Ishikawa (cell line): ENCODE measurements at regions not wholly inside any gene's neighbourhood (a gene's known extent, or its start where the extent isn't known, plus 50 kb on each side); places are given as distances from the start of the nearest gene placed in this dataset.

Source experiments
- CEBPB ChIP-seq: IDR thresholded peaks from 2 replicates; pipeline ENCODE4 v1.6.1; 2012
- CREB1 ChIP-seq: IDR thresholded peaks from 2 replicates; pipeline ENCODE4 v1.6.1; 2012; ENCODE audit warnings: low read depth
- EGR1 ChIP-seq: IDR thresholded peaks from 2 replicates; pipeline ENCODE4 v1.6.1; 2012
- EP300 ChIP-seq: IDR thresholded peaks from 2 replicates; pipeline ENCODE4 v1.6.1; 2012; ENCODE audit warnings: borderline replicate concordance
- FOXM1 ChIP-seq: IDR thresholded peaks from 2 replicates; pipeline ENCODE4 v1.6.1; 2012; ENCODE audit warnings: low read depth, borderline replicate concordance
- NFIC ChIP-seq: IDR thresholded peaks from 2 replicates; pipeline ENCODE4 v1.6.1; 2012
- RAD21 ChIP-seq: IDR thresholded peaks from 2 replicates; pipeline ENCODE4 v1.6.1; 2012; ENCODE audit warnings: low read depth
- TAF1 ChIP-seq: IDR thresholded peaks from 2 replicates; pipeline ENCODE4 v1.6.1; 2012; ENCODE audit warnings: low read depth, mild to moderate bottlenecking
- TCF12 ChIP-seq: IDR thresholded peaks from 2 replicates; pipeline ENCODE4 v1.6.1; 2012; ENCODE audit warnings: low read depth
- TEAD4 ChIP-seq: IDR thresholded peaks from 2 replicates; pipeline ENCODE4 v1.6.1; 2012
- YY1 ChIP-seq: IDR thresholded peaks from 2 replicates; pipeline ENCODE4 v1.6.1; 2012; ENCODE audit warnings: low read depth
- ZBTB7A ChIP-seq: IDR thresholded peaks from 2 replicates; pipeline ENCODE4 v1.6.1; 2012; ENCODE audit warnings: low read depth
- TF ChIP-seq, protein P1 (sequence below): IDR thresholded peaks from 2 replicates; pipeline ENCODE4 v1.6.1; 2012; ENCODE audit warnings: low read depth, mild to moderate bottlenecking
- TF ChIP-seq, protein P2 (sequence below): IDR thresholded peaks from 2 replicates; pipeline ENCODE4 v1.6.1; 2012
- TF ChIP-seq, protein P3 (sequence below): IDR thresholded peaks from 2 replicates; pipeline ENCODE4 v1.6.1; 2012

DNA sequence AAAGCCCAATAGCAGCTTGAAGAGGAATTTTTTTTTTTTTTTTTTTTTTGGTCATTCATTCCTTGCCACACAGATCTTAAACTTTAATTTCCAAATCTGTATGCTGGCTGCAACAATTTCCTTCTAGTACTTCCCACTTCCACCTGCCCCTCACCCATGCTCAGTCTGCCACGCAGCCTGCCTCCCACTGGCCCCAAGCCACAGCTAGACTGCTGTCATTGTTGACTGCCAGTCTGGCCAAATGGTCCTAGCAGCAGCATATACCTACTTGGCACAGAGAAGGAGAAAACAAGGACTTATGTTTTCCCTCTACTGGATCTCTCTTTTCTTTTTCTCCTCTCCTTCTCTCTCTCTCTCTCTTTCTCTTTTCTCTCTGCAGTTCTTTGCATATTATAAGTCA, 118.3 kb upstream of the HEY2 start:
- TF ChIP-seq NFIC, result no peak
- TF ChIP-seq EP300, result no peak
- TF ChIP-seq CREB1, result no peak
- TF ChIP-seq FOXM1, result no peak
- TF ChIP-seq, protein P1, sequence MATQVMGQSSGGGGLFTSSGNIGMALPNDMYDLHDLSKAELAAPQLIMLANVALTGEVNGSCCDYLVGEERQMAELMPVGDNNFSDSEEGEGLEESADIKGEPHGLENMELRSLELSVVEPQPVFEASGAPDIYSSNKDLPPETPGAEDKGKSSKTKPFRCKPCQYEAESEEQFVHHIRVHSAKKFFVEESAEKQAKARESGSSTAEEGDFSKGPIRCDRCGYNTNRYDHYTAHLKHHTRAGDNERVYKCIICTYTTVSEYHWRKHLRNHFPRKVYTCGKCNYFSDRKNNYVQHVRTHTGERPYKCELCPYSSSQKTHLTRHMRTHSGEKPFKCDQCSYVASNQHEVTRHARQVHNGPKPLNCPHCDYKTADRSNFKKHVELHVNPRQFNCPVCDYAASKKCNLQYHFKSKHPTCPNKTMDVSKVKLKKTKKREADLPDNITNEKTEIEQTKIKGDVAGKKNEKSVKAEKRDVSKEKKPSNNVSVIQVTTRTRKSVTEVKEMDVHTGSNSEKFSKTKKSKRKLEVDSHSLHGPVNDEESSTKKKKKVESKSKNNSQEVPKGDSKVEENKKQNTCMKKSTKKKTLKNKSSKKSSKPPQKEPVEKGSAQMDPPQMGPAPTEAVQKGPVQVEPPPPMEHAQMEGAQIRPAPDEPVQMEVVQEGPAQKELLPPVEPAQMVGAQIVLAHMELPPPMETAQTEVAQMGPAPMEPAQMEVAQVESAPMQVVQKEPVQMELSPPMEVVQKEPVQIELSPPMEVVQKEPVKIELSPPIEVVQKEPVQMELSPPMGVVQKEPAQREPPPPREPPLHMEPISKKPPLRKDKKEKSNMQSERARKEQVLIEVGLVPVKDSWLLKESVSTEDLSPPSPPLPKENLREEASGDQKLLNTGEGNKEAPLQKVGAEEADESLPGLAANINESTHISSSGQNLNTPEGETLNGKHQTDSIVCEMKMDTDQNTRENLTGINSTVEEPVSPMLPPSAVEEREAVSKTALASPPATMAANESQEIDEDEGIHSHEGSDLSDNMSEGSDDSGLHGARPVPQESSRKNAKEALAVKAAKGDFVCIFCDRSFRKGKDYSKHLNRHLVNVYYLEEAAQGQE, result no peak
- no peak for TF ChIP-seq TAF1
- no peak for TF ChIP-seq ZBTB7A

DNA sequence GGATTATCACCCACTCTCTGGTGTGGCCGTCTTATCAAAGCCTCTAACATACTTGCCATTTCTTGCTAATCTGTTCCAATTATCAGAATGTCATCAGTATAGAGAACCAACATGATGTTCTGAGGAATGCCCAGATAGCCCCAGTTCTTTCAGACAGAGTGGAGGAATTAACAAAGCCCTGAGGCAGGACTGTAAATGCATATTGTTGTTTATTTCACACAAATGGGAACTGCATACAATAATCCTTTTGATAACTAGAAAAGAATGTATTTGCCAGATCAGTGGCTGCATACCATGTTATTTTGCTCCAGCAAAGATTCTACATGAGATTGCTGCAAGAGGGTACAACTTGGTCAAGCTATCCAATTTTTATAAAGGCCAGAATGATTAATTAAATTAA, 112.8 kb upstream of the HEY2 start:
- no peak for TF ChIP-seq ZBTB7A
- TF ChIP-seq, protein P2, sequence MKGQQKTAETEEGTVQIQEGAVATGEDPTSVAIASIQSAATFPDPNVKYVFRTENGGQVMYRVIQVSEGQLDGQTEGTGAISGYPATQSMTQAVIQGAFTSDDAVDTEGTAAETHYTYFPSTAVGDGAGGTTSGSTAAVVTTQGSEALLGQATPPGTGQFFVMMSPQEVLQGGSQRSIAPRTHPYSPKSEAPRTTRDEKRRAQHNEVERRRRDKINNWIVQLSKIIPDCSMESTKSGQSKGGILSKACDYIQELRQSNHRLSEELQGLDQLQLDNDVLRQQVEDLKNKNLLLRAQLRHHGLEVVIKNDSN, result no peak
- no peak for TF ChIP-seq TCF12
- TF ChIP-seq, protein P1, result no peak
- no peak for TF ChIP-seq EP300
- TF ChIP-seq RAD21, result no peak
- TF ChIP-seq EGR1, result no peak
- TF ChIP-seq TEAD4, result no peak
- no peak for TF ChIP-seq TAF1
- no peak for TF ChIP-seq CEBPB
- TF ChIP-seq CREB1, result no peak
- TF ChIP-seq, protein P3, sequence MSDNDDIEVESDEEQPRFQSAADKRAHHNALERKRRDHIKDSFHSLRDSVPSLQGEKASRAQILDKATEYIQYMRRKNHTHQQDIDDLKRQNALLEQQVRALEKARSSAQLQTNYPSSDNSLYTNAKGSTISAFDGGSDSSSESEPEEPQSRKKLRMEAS, result no peak

DNA sequence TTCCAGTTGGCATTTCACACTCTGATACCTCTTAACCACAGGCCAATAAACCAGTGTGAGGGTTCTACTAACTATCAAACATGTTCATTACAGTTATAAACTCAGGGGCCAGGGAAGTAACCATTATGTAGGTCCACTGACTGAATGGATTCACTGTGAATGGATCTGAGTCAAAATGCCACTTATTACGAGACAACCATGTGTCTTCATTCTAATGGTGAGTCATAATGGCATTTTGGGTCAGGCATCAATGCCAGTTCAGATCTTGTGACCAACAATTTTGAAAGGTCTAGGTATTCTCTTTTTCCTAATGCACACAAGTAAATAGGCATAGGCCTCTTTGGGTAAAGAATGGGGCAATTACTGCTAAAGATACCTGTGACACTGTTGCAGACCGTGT, 112.2 kb upstream of the HEY2 start:
- TF ChIP-seq TEAD4 (no peak), FOXM1 (no peak), NFIC (no peak), EGR1 (no peak), YY1 (no peak), TAF1 (no peak), CREB1 (no peak), RAD21 (no peak), CEBPB (no peak), EP300 (no peak), ZBTB7A (no peak), TCF12 (no peak)
- TF ChIP-seq, protein P2, result no peak
- TF ChIP-seq, protein P3, result no peak
- TF ChIP-seq, protein P1, result no peak

DNA sequence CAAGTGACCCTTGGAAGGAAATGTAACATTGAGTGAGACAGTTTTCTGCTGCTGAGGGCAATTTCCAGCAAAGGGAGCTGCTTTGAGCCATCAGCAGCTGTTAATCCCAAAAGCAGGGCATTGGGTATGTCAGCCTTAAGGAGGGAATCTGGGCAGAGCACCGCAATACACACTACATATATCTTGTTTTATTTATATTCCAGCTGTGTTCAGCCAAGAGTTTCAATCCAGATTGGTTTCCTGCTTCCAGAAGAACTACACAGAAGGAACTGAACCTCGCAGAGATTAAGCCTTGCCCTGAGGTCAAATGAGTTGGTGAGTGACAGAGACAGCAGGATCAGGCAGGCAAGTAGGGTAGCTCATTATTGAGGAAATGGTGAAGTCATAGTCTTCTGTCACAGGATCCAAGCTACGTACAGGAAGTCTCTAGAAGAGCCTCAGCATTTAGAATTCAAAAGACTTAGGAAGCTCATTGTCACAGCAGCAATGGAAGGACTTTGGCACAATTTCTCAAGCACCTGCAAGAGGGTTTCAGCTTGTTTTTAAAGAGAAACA, 109.9 kb upstream of the HEY2 start:
- TF ChIP-seq FOXM1, result no peak
- TF ChIP-seq TAF1, result no peak
- no peak for TF ChIP-seq CEBPB
- TF ChIP-seq, protein P1, result no peak
- no peak for TF ChIP-seq CREB1
- TF ChIP-seq TCF12, result no peak
- TF ChIP-seq ZBTB7A, result no peak
- no peak for TF ChIP-seq EGR1
- TF ChIP-seq, protein P2, result no peak
- no peak for TF ChIP-seq RAD21
- no peak for TF ChIP-seq EP300
- TF ChIP-seq YY1, result no peak
- no peak for TF ChIP-seq NFIC
